Erythroblast (primary cell): ENCODE measurements at regions not wholly inside any gene's neighbourhood (a gene's known extent, or its start where the extent isn't known, plus 50 kb on each side); places are given as distances from the start of the nearest gene placed in this dataset.

Experiments
- GATA1 ChIP-seq: IDR thresholded peaks from 2 replicates; pipeline ENCODE4 v1.6.1; 2011; ENCODE audit warnings: low read depth, mild to moderate bottlenecking, control low read depth, low read length, moderate library complexity
- POLR2A ChIP-seq: IDR thresholded peaks from 2 replicates; pipeline ENCODE4 v1.6.1; 2011; ENCODE audit warnings: mild to moderate bottlenecking, low read length

GRCh38 chr5:124153588-124153987 lies 592.9 kb downstream of the ZNF608 start:
- TF ChIP-seq POLR2A = no peak
- TF ChIP-seq GATA1 = no peak
